Choroid plexus epithelial cell (primary cell): ENCODE measurements at regions not wholly inside any gene's neighbourhood (a gene's known extent, or its start where the extent isn't known, plus 50 kb on each side); places are given as distances from the start of the nearest gene placed in this dataset.

ENCODE experiments used
- DNase-seq: peaks from one replicate; pipeline ENCODE4 v3.0.0-alpha.2; 2010; ENCODE audit warnings: low read depth
- H3K4me3 ChIP-seq: 2 replicates; pipeline ENCODE4 v1.5.1; 2011; ENCODE audit warnings: low read depth, mild to moderate bottlenecking, control low read depth, low read length, moderate library complexity
- TF ChIP-seq, protein P1 (sequence below): conservative IDR thresholded peaks from 2 replicates; pipeline ENCODE4 v1.5.1; 2011; ENCODE audit warnings: low read depth, mild to moderate bottlenecking, control low read depth, inconsistent platforms, low read length, moderate library complexity

GRCh38 chr3:64885055-64885454 lies 197.3 kb upstream of the ADAMTS9 start:
- TF ChIP-seq, protein P1, sequence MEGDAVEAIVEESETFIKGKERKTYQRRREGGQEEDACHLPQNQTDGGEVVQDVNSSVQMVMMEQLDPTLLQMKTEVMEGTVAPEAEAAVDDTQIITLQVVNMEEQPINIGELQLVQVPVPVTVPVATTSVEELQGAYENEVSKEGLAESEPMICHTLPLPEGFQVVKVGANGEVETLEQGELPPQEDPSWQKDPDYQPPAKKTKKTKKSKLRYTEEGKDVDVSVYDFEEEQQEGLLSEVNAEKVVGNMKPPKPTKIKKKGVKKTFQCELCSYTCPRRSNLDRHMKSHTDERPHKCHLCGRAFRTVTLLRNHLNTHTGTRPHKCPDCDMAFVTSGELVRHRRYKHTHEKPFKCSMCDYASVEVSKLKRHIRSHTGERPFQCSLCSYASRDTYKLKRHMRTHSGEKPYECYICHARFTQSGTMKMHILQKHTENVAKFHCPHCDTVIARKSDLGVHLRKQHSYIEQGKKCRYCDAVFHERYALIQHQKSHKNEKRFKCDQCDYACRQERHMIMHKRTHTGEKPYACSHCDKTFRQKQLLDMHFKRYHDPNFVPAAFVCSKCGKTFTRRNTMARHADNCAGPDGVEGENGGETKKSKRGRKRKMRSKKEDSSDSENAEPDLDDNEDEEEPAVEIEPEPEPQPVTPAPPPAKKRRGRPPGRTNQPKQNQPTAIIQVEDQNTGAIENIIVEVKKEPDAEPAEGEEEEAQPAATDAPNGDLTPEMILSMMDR: no peak
- DNase-seq: no peak
- no peak overlapping the region for H3K4me3 ChIP-seq

DNA sequence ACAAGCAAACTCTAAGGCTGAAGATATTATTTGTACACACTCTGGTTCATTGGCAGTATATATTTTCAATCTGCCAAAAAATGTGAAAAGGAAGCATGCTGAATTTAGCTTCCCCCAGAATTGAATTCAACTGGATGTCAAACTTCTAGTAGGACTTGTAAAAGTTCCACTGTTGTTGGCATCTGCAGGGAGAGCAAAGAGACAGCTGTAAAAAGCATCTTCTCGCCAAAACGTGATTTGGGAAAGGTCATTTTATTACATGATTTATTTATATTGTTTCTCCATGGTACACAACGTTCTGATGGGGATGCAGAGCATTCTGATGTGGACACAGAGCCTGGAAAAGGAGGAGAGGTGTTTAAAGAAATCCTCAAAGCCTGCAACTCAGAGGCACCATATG lies 196.7 kb upstream of the ADAMTS9 start:
- no peak overlapping the region for H3K4me3 ChIP-seq
- TF ChIP-seq, protein P1: no peak
- no peak for DNase-seq

- H3K4me3 ChIP-seq: no peak overlapping the region
- DNase-seq: no peak
- TF ChIP-seq, protein P1: no peak
Measured at GRCh38 chr3:64880916-64881315, 193.1 kb upstream of the ADAMTS9 start.

DNA sequence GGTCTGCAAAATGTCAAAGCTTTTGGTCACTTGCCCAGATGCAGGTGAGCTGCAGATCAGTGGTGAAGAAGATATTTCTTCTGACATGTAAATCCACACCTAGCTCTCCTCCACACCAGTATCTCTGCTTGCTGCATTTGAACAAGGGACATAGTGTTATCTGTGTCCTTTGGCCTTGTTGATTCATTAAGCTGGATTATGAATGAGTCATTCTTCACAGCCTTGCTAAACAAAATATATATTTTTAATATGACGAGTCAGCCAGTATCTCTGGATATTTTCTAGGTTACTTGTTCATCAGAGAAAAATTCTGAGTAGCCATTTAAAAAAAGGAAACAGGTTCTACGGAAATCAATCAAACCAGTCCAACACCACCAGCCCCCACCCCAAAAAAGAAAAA lies 190.6 kb upstream of the ADAMTS9 start:
- H3K4me3 ChIP-seq: no peak overlapping the region
- TF ChIP-seq, protein P1: no peak
- DNase-seq: peak; percentile 59

DNA sequence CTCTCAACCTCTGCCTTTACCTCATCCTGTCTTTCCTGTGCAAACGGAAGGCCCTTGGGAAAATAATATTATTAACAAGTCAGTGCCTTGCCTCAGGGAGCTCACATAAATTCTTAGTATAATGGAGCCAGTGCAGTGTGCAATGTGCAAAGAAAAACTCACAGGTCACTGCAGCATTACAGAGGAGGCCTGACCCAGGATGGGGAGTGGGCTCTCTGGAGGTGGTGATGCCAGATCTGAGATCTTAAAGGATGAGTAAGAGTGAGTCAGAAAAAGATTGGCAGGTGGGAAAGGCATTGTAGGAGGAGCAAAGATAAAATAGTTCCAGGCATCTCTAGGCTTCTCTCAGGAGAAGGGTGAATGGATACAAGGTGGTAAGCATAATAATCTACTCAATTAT lies 185.6 kb upstream of the ADAMTS9 start:
- TF ChIP-seq, protein P1: no peak
- no peak overlapping the region for H3K4me3 ChIP-seq
- peak; percentile 22 for DNase-seq

- no peak for DNase-seq
- H3K4me3 ChIP-seq: no peak overlapping the region
- TF ChIP-seq, protein P1: no peak
Measured at GRCh38 chr3:64872345-64872744, 184.5 kb upstream of the ADAMTS9 start.

DNA sequence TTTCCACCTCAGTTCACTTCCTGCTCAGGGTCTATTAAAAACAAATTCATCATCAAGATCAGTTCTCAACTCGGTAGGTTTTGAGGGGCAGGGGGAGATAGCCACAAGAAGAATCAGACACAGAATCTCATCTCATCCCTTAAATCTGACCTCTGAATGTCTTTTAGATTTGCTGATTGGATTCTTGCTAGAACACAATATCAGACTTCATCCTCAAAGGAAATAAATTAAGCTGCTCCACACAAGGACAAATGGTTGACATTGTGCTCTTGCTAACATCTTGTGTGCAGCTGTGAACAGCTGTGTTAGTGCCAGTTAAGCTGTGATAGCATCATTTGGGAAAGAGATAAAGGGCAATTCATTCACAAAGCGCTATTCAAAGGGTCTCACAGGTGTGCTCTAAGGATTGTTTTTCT lies 184.0 kb upstream of the ADAMTS9 start:
- no peak overlapping the region for H3K4me3 ChIP-seq
- TF ChIP-seq, protein P1: no peak
- DNase-seq: no peak
